ENCODE measurements at regions not wholly inside any gene's neighbourhood (a gene's known extent, or its start where the extent isn't known, plus 50 kb on each side); places are given as distances from the start of the nearest gene placed in this dataset.

GRCh38 chr7:15845868-15846267, 159.4 kb upstream of the MEOX2 start:
- no peaks in the 10 kb centered on the region for H4K20me1 ChIP-seq (replicated peaks; ENCODE audit: insufficient read depth)
- Mint-ChIP-seq H3K4me3 (no peak overlapping the region), H3K9me3 (no peaks in the 10 kb centered on the region), H3K27ac (no peak overlapping the region), H3K27me3 (ENCODE audit: insufficient read depth, low read depth, poor library complexity) (peaks cover 3% of the 10 kb centered on the region), H3K4me1 (no peaks in the 10 kb centered on the region), H3K36me3 (ENCODE audit: low read depth) (no peaks in the 10 kb centered on the region)
- no peaks in the 10 kb centered on the region for H3K79me2 ChIP-seq (replicated peaks; ENCODE audit: insufficient read depth)
- H3F3A ChIP-seq (replicated peaks; ENCODE audit: low read depth): no peaks in the 10 kb centered on the region
- peaks cover 4% of the 10 kb centered on the region; the same call in 1 of the 2 replicates for H3K9me2 ChIP-seq (ENCODE audit: insufficient read depth)
- ATAC-seq (no peak), DNase-seq (ENCODE audit: low spot score) (no peak)
- H3K4me2 ChIP-seq: no peak overlapping the region
- no peaks in the 10 kb centered on the region for H3K36me3 ChIP-seq (ENCODE audit: insufficient read depth)
- no peak overlapping the region for H3K4me3 ChIP-seq
- no peak overlapping the region for H3K27ac ChIP-seq (ENCODE audit: low read depth)
- H2AFZ ChIP-seq: no peak overlapping the region
- no peak for TF ChIP-seq POLR2AphosphoS5 (IDR thresholded peaks at IDR 0.05; ENCODE audit: low read depth)
- TF ChIP-seq EZH2 (IDR thresholded peaks at IDR 0.05; ENCODE audit: low read depth, unreplicated experiment): no peak
- no peak for TF ChIP-seq ZNF462 (CRISPR knock-in tag; IDR thresholded peaks at IDR 0.05)
- TF ChIP-seq CREB1 (CRISPR knock-in tag; IDR thresholded peaks at IDR 0.05; ENCODE audit: low read depth): no peak
- no peak for TF ChIP-seq EZH2phosphoT487 (IDR thresholded peaks at IDR 0.05; ENCODE audit: unreplicated experiment)
- TF ChIP-seq ETS1 (IDR thresholded peaks at IDR 0.05): no peak
- TF ChIP-seq STAT1 (IDR thresholded peaks at IDR 0.05; ENCODE audit: unreplicated experiment): no peak
- TF ChIP-seq, protein P1, sequence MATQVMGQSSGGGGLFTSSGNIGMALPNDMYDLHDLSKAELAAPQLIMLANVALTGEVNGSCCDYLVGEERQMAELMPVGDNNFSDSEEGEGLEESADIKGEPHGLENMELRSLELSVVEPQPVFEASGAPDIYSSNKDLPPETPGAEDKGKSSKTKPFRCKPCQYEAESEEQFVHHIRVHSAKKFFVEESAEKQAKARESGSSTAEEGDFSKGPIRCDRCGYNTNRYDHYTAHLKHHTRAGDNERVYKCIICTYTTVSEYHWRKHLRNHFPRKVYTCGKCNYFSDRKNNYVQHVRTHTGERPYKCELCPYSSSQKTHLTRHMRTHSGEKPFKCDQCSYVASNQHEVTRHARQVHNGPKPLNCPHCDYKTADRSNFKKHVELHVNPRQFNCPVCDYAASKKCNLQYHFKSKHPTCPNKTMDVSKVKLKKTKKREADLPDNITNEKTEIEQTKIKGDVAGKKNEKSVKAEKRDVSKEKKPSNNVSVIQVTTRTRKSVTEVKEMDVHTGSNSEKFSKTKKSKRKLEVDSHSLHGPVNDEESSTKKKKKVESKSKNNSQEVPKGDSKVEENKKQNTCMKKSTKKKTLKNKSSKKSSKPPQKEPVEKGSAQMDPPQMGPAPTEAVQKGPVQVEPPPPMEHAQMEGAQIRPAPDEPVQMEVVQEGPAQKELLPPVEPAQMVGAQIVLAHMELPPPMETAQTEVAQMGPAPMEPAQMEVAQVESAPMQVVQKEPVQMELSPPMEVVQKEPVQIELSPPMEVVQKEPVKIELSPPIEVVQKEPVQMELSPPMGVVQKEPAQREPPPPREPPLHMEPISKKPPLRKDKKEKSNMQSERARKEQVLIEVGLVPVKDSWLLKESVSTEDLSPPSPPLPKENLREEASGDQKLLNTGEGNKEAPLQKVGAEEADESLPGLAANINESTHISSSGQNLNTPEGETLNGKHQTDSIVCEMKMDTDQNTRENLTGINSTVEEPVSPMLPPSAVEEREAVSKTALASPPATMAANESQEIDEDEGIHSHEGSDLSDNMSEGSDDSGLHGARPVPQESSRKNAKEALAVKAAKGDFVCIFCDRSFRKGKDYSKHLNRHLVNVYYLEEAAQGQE (IDR thresholded peaks at IDR 0.05; ENCODE audit: unreplicated experiment): no peak
- no peak for TF ChIP-seq ZNF114 (CRISPR knock-in tag; IDR thresholded peaks at IDR 0.05)
- TF ChIP-seq, protein P2, sequence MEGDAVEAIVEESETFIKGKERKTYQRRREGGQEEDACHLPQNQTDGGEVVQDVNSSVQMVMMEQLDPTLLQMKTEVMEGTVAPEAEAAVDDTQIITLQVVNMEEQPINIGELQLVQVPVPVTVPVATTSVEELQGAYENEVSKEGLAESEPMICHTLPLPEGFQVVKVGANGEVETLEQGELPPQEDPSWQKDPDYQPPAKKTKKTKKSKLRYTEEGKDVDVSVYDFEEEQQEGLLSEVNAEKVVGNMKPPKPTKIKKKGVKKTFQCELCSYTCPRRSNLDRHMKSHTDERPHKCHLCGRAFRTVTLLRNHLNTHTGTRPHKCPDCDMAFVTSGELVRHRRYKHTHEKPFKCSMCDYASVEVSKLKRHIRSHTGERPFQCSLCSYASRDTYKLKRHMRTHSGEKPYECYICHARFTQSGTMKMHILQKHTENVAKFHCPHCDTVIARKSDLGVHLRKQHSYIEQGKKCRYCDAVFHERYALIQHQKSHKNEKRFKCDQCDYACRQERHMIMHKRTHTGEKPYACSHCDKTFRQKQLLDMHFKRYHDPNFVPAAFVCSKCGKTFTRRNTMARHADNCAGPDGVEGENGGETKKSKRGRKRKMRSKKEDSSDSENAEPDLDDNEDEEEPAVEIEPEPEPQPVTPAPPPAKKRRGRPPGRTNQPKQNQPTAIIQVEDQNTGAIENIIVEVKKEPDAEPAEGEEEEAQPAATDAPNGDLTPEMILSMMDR (conservative IDR thresholded peaks at IDR 0.05; ENCODE audit: low read depth in 2 of 2): no peak
- no peak for TF ChIP-seq NANOG (IDR thresholded peaks at IDR 0.05; ENCODE audit: borderline replicate concordance)
- TF ChIP-seq ZNF331 (CRISPR knock-in tag; IDR thresholded peaks at IDR 0.05; ENCODE audit: low read depth): no peak
- no peak for TF ChIP-seq JUNB (IDR thresholded peaks at IDR 0.05; ENCODE audit: unreplicated experiment)
- no peaks in the 10 kb centered on the region for H3K4me1 ChIP-seq (ENCODE audit: insufficient read depth)
- no peaks in the 10 kb centered on the region for H3K27me3 ChIP-seq (ENCODE audit: insufficient read depth)

Measured in GM23338 (cell line).